Stimulated activated CD8-positive, alpha-beta memory T cell treated with anti-CD3 and anti-CD28 coated beads, Interleukin-15, amount 100 ng/mL, for 48 hours (primary cell): ENCODE measurements at regions not wholly inside any gene's neighbourhood (a gene's known extent, or its start where the extent isn't known, plus 50 kb on each side); places are given as distances from the start of the nearest gene placed in this dataset.
"Not testable (repeated sequence)": the region's sequence is repeated elsewhere in the genome, so short reads cannot be mapped to it uniquely, and the experiment has no call there.

Source experiments
- DNase-seq, 2 donors: peaks; one replicate each; pipeline ENCODE4 v3.0.0-alpha.2; 2020; ENCODE audit warnings: low read depth in 2 of 2

DNA sequence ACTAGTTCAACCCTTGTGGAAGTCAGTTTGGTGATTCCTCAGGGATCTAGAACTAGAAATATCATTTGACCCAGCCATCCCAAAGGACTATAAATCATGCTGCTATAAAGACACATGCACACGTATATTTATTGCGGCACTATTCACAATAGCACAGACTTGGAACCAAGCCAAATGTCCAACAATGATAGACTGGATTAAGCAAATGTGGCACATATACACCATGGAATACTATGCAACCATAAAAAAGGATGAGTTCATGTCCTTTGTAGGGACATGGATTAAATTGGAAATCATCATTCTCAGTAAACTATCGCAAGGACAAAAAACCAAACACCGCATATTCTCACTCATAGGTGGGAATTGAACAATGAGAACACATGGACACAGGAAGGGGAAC is 157.8 kb downstream of the MSN start:
- DNase-seq = not testable (repeated sequence)

DNA sequence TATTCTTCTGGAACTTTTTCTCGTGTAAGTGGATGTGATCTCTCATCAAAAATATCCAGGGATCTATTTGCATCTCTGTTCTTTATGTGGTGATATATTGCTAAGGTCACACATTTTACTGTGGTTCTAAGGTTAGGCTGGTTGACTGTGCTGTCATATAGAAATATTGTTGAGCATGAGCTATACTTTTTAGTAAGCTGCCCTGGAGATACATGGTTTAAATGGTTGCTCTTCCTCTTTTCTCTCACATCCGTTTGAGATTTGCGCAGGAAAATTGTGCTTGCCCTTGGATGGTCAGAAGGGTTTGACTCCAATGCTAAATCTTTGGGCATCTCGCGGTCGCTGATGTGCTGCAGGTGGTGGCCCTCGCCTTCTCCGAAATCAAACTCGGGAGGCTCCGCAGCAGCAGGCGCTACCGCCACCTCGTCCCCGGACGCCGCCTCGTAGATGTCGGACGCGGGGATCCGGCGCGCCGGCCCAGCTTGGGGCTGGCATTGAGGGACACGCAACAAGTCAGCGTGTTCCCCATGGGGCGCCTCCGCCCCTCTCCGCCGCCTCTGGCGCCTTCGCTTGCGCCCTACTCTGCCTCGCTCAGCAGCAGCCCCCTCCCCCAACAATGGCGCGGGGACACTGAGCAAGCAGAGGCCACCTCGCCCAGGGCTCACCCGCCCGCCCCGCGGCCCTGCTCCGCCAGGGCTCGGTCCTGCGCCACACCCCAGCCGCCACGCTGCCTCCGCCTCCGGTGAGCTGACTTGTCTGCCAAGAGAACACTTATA is 154.5 kb downstream of the MSN start:
- peak in 1 of 2 donors; percentile 8 for DNase-seq

DNA sequence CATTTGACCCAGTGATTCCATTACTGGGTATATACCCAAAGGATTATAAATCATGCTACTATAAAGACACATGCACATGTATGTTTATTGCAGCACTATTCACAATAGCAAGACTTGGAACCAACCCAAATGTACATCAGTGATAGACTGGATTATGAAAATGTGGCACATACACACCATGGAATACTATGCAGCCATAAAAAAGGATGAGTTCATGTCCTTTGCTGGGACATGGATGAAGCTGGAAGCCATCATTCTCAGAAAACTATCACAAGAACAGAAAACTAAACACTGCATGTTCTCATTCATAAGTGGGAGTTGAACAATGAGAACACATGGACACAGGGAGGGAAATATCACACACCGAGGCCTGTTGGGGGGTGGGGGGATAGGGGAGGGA is 152.5 kb downstream of the MSN start:
- not testable (repeated sequence) for DNase-seq

DNA sequence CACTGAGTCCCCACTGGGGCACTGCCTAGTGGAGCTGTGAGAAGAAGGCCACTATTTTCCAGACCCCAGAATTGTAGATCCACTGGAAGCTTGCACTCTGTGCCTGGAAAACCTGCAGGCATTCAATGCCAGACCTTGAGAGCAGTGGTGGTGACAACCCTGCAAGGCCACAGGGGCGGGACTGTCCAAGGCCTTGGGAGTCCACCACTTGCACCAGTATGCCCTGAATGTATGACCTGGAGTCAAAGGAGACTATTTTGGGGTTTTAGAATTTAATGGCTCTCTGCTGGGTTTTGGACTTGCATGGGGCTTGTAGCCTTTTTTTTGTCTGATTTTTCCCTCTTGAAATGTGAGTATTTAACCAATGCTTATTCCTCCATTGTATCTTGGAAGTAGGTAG is 145.8 kb downstream of the MSN start:
- no peak for DNase-seq

DNA sequence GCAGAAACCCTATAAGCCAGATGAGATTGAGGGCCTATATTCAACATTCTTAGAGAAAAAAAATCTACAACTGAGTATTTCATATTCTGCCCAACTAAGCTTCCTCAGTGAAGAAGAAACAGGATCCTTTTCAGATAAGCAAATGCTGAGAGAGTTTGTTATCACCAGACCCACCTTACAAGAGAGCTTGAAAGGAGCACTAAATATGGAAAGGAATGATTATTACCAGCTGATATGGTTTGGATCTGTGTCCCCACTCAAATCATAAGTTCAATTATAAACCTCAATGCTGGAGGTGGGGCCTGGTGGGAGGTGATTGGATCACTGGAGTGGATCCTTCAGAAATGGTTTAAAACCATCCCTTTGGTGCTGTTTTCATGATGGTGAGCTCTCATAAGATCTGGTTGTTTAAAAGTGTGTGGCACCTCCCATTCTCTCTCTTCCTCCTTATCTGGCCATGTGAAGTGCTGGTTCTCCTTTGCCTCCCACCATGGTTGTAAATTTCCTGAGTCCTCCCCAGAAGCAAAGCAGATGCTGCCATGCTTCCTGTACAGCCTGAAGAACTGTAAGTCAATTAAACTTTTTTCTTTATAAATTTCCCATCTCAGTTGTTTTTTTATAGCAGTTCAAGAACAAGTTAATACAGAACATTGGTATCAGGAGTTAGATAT is 144.2 kb downstream of the MSN start:
- no peak for DNase-seq
